HG03520 (cell line): ENCODE measurements at regions not wholly inside any gene's neighbourhood (a gene's known extent, or its start where the extent isn't known, plus 50 kb on each side); places are given as distances from the start of the nearest gene placed in this dataset.

Experiments used
- ATAC-seq: cut with Tn5 transposase; IDR thresholded peaks from one replicate; pipeline ENCODE4 v1.9.1; 2021; ENCODE audit warnings: mild to moderate bottlenecking, moderate library complexity; ENCODE audit not compliant: unreplicated experiment

- no peak for ATAC-seq
These were observed 52.6 kb upstream of the KATNAL1 start for GRCh38 chr13:30359991-30360390.

GRCh38 chr13:30360586-30360985, 53.2 kb upstream of the KATNAL1 start:
- ATAC-seq: no peak

DNA sequence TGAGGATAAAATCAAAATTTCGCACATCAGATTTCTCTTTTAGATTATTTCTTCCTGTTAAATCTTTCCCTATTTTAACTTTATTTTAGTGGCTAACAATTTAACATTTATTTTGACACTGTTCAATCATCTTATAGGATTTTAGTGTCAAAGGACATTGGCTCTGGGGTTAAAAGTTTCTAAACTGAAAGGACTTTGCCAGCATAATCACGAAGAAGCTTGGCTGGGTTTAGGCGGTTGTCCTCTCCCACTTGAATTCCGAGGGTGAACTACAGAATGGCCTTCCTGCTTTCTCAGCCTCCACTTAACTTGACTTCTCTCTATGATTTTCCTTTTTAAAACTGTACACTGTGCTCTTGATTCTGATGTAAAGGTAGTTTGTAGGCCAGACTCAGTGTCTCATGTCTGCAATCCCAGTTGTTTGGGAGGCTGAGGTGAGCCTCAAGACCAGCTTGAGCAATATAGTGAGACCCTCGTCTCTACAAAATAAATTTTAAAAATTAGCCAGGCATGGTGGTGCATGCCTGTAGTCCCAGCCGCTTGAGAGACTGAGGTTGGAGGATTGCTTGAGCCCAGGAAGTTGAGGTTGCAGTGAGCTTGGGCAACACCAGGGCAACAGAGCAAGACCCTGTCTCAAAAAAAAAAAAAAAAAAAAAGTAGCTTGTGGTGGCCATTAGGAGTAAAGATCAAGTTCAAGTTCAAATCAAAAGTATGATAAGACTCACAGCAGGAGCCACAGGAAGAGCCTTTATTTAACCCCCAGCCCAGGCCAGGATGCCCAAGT, 54.8 kb upstream of the KATNAL1 start:
- no peak for ATAC-seq

- no peak for ATAC-seq
These were observed 55.5 kb upstream of the KATNAL1 start for GRCh38 chr13:30362869-30363268.

DNA sequence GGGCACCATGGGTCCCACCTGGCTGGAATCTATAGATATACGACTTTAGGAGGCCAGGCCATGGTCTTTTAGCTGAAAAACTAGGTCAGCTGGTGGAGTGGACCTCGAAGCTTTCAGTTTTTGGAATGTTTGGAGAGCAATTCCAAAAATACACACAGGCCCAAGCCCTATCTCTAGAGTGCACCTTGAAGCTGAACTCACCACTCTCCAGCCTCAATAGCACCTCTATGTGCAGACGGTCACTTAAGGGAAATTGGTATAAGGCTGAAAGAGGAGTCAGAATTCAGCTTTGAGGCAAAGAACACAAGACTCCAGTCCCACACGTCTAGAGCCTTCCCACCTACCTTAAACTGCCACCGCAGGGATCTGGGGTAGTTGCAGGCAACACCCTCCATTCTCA, 56.4 kb upstream of the KATNAL1 start:
- ATAC-seq: no peak

- ATAC-seq: no peak
These were observed 56.8 kb upstream of the KATNAL1 start for GRCh38 chr13:30364133-30364532.

GRCh38 chr13:30364876-30365275, 57.4 kb upstream of the UBE2L5 start:
- ATAC-seq: no peak

DNA sequence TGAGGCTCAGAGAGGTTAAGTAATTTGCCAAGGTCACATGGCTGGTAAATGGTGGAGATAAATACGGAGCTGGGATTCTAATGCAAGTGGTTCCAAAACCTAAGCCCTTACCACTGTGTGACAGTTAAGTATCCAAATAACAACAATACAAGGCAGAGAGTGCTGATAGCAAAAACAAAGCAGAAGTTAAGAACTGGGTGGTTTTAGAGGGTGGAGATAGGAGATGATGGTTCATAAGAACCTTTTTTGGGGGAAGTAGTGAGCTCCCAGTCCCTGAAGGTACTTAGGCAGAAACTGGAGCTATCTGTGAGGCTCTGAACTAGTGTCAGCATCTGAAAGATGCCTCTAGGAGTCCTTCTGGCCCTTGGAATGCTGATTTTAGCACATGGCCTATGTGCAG, 56.2 kb upstream of the UBE2L5 start:
- ATAC-seq: no peak

- ATAC-seq: no peak
These were observed 55.0 kb upstream of the UBE2L5 start for GRCh38 chr13:30367296-30367695.

DNA sequence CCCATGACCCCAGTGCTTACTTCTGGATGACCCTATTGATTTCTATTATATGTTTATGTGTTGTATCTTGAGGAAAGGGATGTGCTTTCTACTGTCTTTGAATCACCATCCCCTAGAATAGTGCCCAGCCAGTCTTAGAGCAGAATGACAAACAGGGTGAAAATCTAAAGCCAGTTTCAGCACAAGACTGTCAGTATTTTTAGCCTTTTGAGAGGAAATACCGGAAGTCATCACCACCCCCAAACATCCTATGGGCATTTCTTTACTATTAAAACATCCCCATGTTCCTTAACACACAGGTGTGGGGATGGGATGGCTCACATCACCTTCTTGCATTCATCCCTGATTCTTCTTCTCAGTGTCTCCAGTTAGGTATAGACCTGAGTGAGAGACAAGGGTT, 52.1 kb upstream of the UBE2L5 start:
- ATAC-seq: no peak

DNA sequence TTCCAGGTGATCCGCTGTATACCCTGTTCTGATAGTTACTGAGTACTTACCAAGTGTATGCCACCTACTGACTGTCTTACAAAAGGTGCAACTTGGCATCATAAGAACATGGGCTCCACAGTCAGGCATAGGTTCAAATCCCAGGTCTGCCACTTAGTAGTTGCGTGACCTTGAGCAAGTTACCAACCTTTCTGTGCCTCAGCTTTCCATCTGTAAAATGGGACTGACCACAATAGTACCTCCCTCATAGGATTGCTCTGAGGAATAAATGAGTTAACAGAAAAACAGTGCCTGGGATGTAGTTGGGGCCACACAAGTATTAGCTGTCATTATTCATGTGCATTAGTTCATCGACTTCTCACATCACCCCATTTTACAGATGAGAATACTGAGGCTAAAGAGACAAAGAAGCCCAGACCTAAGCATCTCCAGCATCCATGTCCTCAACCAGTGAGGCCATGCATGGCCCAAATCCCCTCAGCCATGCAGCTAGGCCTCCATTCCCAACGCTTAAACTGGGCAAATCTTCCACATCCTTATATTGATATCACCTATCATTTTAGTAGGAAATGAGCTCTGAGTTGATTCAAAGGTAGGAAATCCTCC, 51.3 kb upstream of the UBE2L5 start:
- no peak for ATAC-seq

- ATAC-seq: peak; percentile 60
These were observed 50.5 kb upstream of the UBE2L5 start for GRCh38 chr13:30371649-30372265.
